ENCODE measurements at regions not wholly inside any gene's neighbourhood (a gene's known extent, or its start where the extent isn't known, plus 50 kb on each side); places are given as distances from the start of the nearest gene placed in this dataset.
A peak's percentile ranks its signal among the peaks of the same experiment; 100 is the strongest.
"Not testable (repeated sequence)": the region's sequence is repeated elsewhere in the genome, so short reads cannot be mapped to it uniquely, and the experiment has no call there.

DNA sequence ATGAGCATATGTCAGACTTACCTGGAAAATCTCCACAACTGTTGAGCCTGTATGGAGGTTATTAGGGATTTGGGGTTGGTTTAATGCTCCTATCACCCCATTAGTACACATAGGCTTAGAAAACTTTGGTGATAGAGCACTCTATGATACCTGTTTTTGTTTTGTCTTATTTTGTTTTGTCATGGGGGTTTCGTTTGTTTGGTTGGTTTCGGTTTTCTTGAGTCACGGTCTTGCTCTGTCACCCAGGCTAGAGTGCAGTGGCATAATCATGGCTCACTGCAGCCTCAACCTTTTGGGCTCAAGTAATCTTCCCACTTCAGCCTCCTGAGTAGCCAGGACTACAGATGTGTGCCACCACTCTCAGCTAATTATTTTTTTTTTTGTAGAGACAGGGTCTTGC, 70.0 kb downstream of the MZT1 start:
- ATAC-seq (no peak), DNase-seq (no peak)
- intact Hi-C loops (cut with DNase I, micrococcal nuclease): no loop called here

DNA sequence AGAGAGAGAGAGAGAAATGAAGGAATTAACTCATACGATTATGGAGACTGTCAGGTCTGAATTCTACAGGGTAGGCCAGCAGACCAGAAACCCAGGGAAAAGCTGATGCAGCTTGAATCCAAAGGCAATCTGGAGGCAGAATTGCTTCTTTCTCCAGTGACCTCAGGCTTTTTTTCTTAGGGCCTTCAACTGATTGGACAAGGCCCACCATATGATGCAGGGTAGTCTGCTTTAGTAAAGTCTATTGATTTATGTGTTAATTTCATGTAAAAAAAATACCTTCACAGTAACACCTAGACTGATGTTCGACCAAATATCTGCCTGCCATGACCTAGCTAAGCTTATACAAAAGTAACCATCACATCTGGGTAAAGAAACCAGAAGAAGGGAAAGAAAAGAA, 71.1 kb downstream of the MZT1 start:
- intact Hi-C loops (cut with DNase I, micrococcal nuclease): no loop called here
- DNase-seq (no peak), ATAC-seq (no peak)

DNA sequence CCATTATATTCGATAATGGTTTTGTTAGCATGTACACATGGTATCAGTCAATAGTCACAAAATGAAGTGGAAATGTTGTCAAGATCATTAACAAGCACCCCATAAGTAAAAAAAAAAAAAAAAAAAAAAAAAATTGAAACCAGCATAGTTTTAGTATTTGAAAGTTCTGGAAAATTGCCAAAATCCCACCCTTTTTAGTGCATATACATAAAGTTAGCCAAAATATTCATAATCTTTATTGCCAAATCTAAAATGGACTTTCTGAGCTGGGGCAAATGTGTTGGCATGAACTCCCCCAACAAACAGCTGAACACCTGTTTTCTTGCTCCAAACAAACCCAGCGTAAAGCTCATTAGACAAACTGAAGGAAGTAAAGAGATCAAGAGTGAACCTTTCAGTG, 73.9 kb downstream of the MZT1 start:
- intact Hi-C loops (cut with DNase I, micrococcal nuclease): no loop called here
- ATAC-seq (no peak), DNase-seq (no peak)

DNA sequence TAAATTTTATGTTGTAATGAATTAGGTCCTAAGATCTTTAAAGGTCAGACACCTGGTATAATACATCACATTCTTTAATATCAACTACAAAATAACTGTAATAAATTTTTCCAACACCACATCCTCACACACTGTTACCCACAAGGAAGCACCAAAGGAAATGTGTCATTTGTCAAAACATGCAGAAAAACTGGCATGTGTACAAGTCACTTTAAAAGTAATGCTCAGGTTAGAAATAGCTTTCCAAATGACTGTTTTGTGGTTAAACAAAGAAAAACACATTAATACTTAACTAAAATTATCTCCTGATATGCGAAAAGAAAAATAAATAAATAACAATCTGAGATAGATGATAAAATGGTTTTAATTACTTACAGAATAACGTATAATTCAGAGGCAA, 74.7 kb downstream of the MZT1 start:
- no peak for ATAC-seq
- intact Hi-C loops (cut with DNase I, micrococcal nuclease): no loop called here
- no peak for DNase-seq

DNA sequence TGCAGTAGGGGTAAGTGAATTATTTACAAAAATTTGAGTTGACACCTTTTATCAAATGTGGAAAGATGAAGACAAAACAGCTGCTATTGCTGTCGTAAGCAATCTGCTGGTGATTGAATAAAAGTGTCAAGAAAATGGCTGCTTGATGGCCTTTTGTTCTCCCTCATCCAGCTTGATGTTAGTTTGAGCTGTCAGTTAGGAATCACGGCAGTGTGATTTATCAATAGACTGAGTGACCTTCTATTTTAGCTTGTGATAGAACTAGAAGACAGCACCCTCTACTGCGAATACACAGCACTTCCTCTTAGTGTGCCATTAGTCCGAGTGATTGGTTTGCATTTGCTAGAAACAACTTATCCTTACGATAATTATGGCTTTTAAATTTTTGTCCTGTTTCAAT, 76.3 kb downstream of the MZT1 start:
- ATAC-seq (no peak), DNase-seq (no peak)
- intact Hi-C loops (cut with DNase I, micrococcal nuclease): no loop called here

DNA sequence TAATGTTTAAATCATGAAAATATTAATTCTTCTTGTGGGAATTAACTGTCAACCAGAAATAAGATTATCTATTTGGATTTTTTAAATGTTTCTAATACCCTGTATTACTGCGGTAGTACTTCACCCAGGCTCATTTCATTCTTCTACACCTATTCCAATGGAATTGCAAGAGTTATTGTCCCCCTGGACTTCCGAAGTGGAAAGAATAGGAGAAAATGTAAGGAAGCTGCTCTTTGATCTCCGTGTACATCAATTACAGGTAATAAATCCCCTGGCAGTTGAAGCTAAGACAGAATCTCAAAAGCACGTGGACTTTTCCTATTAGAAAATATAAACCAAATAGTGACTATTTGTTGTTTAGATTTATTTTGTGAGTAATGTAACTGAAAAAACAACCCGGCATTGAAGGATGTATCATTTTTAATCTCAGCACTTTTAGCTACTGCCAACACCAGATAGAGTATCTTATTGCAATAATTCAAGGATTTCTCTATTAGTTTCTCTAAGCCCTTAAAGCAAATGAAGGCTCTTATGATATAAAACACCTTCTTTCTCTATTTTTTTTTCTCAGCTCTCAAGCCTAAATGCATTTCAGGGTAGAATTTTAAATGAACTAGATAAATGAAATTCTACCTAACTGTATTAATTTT, 77.3 kb downstream of the MZT1 start:
- ATAC-seq (no peak), DNase-seq (no peak)
- intact Hi-C loops (cut with DNase I, micrococcal nuclease): no loop called here

DNA sequence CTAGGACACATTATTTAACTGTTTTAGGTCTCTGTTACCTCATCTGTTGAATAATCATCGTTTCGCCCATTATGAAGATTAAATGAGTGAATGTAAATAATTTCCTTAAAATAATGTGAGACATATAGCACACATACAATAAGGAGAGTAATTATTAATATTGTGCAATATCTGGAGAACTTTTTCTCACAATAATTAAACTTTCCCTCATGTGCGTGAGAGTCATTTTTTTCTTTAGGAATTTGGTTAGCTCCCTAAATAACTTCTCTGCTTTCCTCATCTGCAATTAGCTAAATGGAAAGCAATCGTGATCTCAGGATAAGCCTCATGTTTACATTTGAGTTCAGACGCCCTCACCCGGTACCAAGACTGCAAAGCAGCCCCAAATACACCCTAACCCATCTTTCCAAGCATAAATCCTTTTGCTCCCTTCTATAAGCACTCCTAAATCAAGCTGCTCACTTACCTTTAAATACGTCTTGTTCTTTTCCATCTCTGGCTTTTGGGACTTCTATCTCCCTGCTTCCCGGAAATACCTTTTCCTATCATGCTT, 78.8 kb downstream of the MZT1 start:
- intact Hi-C loops (cut with DNase I, micrococcal nuclease): no loop called here
- DNase-seq (no peak), ATAC-seq (no peak)

DNA sequence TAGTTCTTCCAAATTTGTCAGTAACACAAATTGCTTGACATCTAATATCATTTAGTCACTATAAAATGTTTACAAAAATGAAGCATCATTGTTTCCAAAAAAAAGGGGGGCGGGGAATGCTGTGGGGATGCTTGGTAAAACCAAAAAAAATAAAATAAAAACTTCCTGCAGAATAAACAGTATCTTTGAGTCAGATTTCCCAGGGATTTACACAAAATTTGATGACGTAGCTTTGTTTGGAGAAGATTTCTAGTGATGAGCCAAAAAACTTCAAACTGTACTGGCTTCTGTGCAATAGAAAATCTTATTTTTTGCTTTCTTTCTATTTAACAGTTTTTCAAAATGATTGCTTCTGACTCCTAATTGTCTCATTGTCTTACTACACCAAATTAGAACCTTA, 80.0 kb downstream of the MZT1 start:
- intact Hi-C loops (cut with DNase I, micrococcal nuclease): no loop called here
- ATAC-seq (no peak), DNase-seq (no peak)

DNA sequence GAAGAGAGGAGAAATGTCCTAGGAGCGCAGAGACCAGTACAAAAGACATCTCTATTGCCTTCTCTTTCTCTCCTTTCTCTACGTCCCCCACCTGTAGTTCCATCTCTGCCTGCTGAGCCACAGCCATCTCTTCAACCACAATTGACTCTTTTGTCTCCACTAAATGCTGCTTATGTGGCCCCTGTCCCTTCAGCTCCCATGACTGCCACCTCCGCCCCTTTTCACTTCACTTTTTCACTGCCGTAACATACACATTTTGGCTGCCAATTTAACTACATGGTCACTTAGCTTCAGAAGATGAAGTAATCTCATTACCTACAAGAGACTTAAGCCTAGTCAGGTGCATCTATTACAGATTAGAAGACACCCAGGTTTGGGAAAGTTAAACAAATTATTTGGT, 81.9 kb downstream of the MZT1 start:
- intact Hi-C loops (cut with DNase I, micrococcal nuclease): no loop called here
- ATAC-seq: no peak
- no peak for DNase-seq

DNA sequence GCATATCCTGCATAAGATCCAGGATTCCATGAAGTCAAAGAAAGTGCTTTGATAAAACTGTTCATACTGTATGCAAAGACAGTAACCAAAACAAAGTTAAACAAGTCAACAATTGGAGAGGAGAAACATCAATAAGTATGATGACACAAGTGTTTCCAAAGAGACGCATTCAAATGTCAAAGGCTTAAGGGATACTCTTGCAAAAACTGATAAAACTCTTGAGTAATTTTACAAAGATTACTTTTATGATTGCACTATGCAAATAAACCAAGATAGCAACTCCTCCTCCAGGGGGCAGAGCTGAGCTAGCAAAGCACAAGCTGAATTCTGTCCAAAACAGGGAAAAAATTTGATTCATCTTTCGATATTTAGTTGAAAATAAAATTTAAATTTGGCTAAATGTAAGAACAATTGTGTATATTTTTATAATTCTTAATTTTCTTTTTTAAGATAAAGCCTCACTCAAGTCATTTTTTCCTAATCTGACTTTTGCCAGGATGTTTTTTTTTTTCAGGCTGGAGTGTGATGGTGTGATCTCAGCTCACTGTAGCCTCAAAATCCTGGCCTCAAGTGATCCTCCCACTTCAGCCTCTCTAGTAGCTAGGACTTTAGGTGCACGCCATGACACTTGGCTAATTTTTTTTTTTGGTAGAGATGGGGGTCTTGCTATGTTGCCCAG, 84.0 kb downstream of the MZT1 start:
- peak; percentile 28 to 83 for DNase-seq
- intact Hi-C loops (cut with DNase I, micrococcal nuclease): no loop called here
- peak; percentile 52 for ATAC-seq

- no peak for ATAC-seq
- intact Hi-C loops (cut with DNase I, micrococcal nuclease): no loop called here
- no peak for DNase-seq
Observed at GRCh38 chr13:72639377-72639776, 88.1 kb downstream of the MZT1 start.

- ATAC-seq (no peak), DNase-seq (no peak)
- intact Hi-C loops (cut with DNase I, micrococcal nuclease): no loop called here
Observed at GRCh38 chr13:72638059-72638815, 89.2 kb downstream of the MZT1 start.

DNA sequence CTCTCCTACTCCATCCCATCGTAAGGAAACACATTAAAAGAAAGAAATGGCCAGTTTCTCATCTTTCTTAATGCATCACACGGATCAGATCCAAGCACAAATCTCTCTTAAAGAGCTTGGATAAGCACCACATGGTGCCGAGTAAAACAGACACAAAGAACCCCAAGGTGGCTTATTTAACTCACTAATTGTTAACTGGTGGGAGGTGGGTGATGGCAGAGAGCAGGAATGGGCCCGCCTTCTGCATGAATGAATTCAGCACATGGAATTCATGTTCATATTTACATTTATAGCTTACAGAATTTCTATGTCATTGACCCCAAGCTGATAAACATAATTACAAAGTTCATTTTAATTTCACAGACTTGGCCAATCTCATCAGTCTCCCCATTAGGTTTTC, 89.9 kb downstream of the MZT1 start:
- intact Hi-C loops (cut with DNase I, micrococcal nuclease): no loop called here
- DNase-seq (no peak), ATAC-seq (no peak)

GRCh38 chr13:72634859-72635258, 92.6 kb downstream of the MZT1 start:
- intact Hi-C loops (cut with DNase I, micrococcal nuclease): no loop called here
- DNase-seq (no peak), ATAC-seq (no peak)

DNA sequence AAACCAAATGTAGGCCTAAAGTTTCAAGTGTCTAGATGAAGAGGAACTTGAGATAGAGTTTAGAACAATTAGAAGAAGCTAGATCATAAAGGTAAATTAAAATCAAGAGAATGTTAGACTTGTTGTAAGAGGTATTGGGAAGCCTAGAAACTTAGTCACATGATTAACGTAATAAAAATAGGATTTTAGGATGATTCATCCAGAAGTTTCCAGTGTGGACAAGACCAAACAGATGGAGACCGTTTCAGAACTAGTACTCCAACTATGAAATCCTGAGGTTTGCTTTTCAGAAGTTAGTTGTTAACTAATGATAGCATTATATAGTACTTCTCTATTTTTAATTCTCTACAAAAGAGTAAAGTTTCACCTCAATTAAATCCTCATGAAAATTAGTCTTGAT, 104.9 kb downstream of the MZT1 start:
- ATAC-seq: no peak
- no peak for DNase-seq
- intact Hi-C loops (cut with DNase I, micrococcal nuclease): no loop called here

DNA sequence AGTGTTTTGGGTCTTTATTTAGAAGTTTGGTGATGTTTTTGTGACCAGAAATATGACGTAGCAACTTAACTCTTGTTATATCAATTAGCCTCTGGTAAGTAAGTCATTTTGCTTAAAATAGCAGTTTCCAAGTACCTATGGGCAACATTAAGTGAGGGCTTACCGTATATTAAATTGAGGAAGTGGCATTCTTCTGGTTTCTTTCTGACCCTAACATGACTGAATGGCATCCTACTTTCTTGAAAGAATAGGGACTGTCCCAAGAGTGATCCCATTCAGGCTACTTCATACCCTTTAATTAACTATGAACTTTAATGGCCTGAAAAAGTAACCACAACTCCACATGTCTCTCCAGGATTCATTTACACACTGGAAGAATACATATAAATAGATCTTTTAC, 106.6 kb downstream of the MZT1 start:
- DNase-seq (no peak), ATAC-seq (no peak)
- intact Hi-C loops (cut with DNase I, micrococcal nuclease): no loop called here

GRCh38 chr13:72617951-72618350, 109.5 kb downstream of the MZT1 start:
- ATAC-seq: no peak
- intact Hi-C loops (cut with DNase I, micrococcal nuclease): no loop called here
- DNase-seq: no peak

GRCh38 chr13:72617186-72617585, 110.2 kb downstream of the MZT1 start:
- DNase-seq (no peak), ATAC-seq (no peak)
- intact Hi-C loops (cut with DNase I, micrococcal nuclease): no loop called here

GRCh38 chr13:72610251-72610891, 117.1 kb downstream of the MZT1 start:
- DNase-seq; intact Hi-C loops (cut with DNase I, micrococcal nuclease); ATAC-seq: not testable (repeated sequence)

Data from left colon (tissue), 2 donors.